ENCODE measurements at regions not wholly inside any gene's neighbourhood (a gene's known extent, or its start where the extent isn't known, plus 50 kb on each side); places are given as distances from the start of the nearest gene placed in this dataset.

GRCh38 chr5:73228052-73228451 lies 55.1 kb downstream of the TMEM174 start:
- no peak for DNase-seq (ENCODE audit: low read depth)
